GM19351 (cell line): ENCODE measurements at regions not wholly inside any gene's neighbourhood (a gene's known extent, or its start where the extent isn't known, plus 50 kb on each side); places are given as distances from the start of the nearest gene placed in this dataset.

Experiments
- ATAC-seq: cut with Tn5 transposase; IDR thresholded peaks from one replicate; pipeline ENCODE4 v1.9.1; 2021; ENCODE audit warnings: mild to moderate bottlenecking, moderate library complexity; ENCODE audit not compliant: unreplicated experiment

GRCh38 chr3:59653405-59654122 is 603.7 kb upstream of the CFAP20DC start:
- ATAC-seq: no peak

GRCh38 chr3:59644479-59645402 is 594.9 kb upstream of the CFAP20DC start:
- no peak for ATAC-seq

- no peak for ATAC-seq
These were observed 591.5 kb upstream of the CFAP20DC start for GRCh38 chr3:59641169-59641899.

GRCh38 chr3:59632760-59633573 is 583.1 kb upstream of the CFAP20DC start:
- no peak for ATAC-seq

GRCh38 chr3:59631482-59631881 is 581.7 kb upstream of the CFAP20DC start:
- ATAC-seq: no peak

- ATAC-seq: no peak
These were observed 571.2 kb upstream of the CFAP20DC start for GRCh38 chr3:59621037-59621436.

GRCh38 chr3:59620325-59620724 is 570.5 kb upstream of the CFAP20DC start:
- ATAC-seq: no peak

GRCh38 chr3:59612444-59612715 is 562.6 kb upstream of the CFAP20DC start:
- no peak for ATAC-seq

GRCh38 chr3:59611649-59612443 is 562.0 kb upstream of the CFAP20DC start:
- no peak for ATAC-seq

GRCh38 chr3:59609657-59610348 is 560.0 kb upstream of the CFAP20DC start:
- no peak for ATAC-seq

- no peak for ATAC-seq
These were observed 558.5 kb upstream of the CFAP20DC start for GRCh38 chr3:59608356-59608755.

GRCh38 chr3:59607656-59608055 is 557.8 kb upstream of the CFAP20DC start:
- ATAC-seq: no peak

GRCh38 chr3:59606638-59607266 is 556.9 kb upstream of the CFAP20DC start:
- ATAC-seq: no peak

- no peak for ATAC-seq
These were observed 556.2 kb upstream of the CFAP20DC start for GRCh38 chr3:59605944-59606534.

GRCh38 chr3:59605318-59605717 is 555.5 kb upstream of the CFAP20DC start:
- no peak for ATAC-seq

- no peak for ATAC-seq
These were observed 551.7 kb upstream of the CFAP20DC start for GRCh38 chr3:59601486-59601885.

- ATAC-seq: no peak
These were observed 550.8 kb upstream of the CFAP20DC start for GRCh38 chr3:59600631-59601030.

- ATAC-seq: no peak
These were observed 546.9 kb upstream of the CFAP20DC start for GRCh38 chr3:59596741-59597140.

GRCh38 chr3:59595830-59596229 is 546.0 kb upstream of the CFAP20DC start:
- ATAC-seq: no peak
